Testis (tissue), 2 donors: ENCODE measurements at regions not wholly inside any gene's neighbourhood (a gene's known extent, or its start where the extent isn't known, plus 50 kb on each side); places are given as distances from the start of the nearest gene placed in this dataset.

Experiments used
- DNase-seq: peaks from one replicate; pipeline ENCODE4 v3.0.0-alpha.2; 2019
- H3K27ac ChIP-seq, 2 donors: fragments of 200-600 bp; sonication (generic); one replicate each; pipeline ENCODE4 v1.5.1; 2019
- H3K27me3 ChIP-seq: fragments of 200-600 bp; sonication (generic); one replicate; pipeline ENCODE4 v1.5.1; 2019
- H3K36me3 ChIP-seq: fragments of 200-600 bp; sonication (generic); one replicate; pipeline ENCODE4 v1.5.1; 2017; ENCODE audit warnings: low read depth; ENCODE audit errors: missing control alignments
- H3K4me1 ChIP-seq: fragments of 200-600 bp; sonication (generic); one replicate; pipeline ENCODE4 v1.5.1; 2019
- H3K4me3 ChIP-seq, 2 donors: fragments of 200-600 bp; sonication (generic); one replicate each; pipeline ENCODE4 v1.5.1; 2017 to 2019
- H3K9me3 ChIP-seq: fragments of 200-600 bp; sonication (generic); one replicate; pipeline ENCODE4 v1.5.1; 2017
- POLR2A ChIP-seq: fragments of 450-650 bp; IDR thresholded peaks from one replicate; pipeline ENCODE4 v1.6.1; 2017; ENCODE audit warnings: antibody characterized with exemption, mild to moderate bottlenecking, moderate library complexity
- WGBS, 2 donors: methylation state at CpG; one replicate each; pipeline ENCODE4 v1.1.5; 2018; 5-methylcytosine and 5-hydroxymethylcytosine counted together
- intact Hi-C: fragments of 100-400 bp; cut with DNase I; formaldehyde crosslinking; loops from one replicate; pipeline ENCODE4 v1.15.1; 2023; ENCODE audit warnings: low total_unique reads
- TF ChIP-seq, protein P1 (sequence below), 3 experiments: fragments of 450-650 bp in 2 of 3; fragments of 200-600 bp in 1 of 3; sonication (generic) in 1 of 3; IDR thresholded peaks; one replicate each; pipeline ENCODE4 v1.5.1; 2016 to 2019; ENCODE audit warnings: antibody characterized with exemption in 3 of 3, mild to moderate bottlenecking in 2 of 3, moderate library complexity in 1 of 3

DNA sequence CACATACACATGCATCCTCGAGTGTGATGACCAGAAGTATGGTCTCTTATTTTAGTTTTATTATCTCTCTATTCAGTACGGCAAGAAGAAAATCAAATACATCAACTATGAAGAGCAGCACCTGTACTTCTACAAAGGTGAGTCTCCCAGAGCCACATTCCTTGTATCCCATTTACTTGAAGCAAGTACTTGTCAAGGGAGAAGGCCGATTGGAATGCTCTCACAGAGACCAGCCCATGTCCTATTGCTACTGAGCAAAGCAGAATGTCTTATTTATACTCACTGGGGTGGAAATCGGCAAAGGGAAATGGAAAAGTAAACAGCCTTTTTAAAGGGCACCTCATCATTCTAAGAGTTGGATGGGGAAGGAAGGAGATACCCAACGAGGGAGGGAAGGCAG, 72.6 kb upstream of the OR5AK2 start:
- no peaks in the 10 kb centered on the region for H3K27me3 ChIP-seq
- no peaks in the 10 kb centered on the region for H3K4me1 ChIP-seq
- no peak overlapping the region for H3K27ac ChIP-seq
- no peak overlapping the region for H3K4me3 ChIP-seq
- no peak for TF ChIP-seq POLR2A
- TF ChIP-seq, protein P1, sequence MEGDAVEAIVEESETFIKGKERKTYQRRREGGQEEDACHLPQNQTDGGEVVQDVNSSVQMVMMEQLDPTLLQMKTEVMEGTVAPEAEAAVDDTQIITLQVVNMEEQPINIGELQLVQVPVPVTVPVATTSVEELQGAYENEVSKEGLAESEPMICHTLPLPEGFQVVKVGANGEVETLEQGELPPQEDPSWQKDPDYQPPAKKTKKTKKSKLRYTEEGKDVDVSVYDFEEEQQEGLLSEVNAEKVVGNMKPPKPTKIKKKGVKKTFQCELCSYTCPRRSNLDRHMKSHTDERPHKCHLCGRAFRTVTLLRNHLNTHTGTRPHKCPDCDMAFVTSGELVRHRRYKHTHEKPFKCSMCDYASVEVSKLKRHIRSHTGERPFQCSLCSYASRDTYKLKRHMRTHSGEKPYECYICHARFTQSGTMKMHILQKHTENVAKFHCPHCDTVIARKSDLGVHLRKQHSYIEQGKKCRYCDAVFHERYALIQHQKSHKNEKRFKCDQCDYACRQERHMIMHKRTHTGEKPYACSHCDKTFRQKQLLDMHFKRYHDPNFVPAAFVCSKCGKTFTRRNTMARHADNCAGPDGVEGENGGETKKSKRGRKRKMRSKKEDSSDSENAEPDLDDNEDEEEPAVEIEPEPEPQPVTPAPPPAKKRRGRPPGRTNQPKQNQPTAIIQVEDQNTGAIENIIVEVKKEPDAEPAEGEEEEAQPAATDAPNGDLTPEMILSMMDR (IDR thresholded peaks at IDR 0.05): no peak
- no peaks in the 10 kb centered on the region for H3K9me3 ChIP-seq
- WGBS, 2 donors: 58 to 67% methylated on average over 5 of the region's 5 CpGs
- intact Hi-C loops: no loop called here
- no peaks in the 10 kb centered on the region for H3K36me3 ChIP-seq
- no peak for DNase-seq

DNA sequence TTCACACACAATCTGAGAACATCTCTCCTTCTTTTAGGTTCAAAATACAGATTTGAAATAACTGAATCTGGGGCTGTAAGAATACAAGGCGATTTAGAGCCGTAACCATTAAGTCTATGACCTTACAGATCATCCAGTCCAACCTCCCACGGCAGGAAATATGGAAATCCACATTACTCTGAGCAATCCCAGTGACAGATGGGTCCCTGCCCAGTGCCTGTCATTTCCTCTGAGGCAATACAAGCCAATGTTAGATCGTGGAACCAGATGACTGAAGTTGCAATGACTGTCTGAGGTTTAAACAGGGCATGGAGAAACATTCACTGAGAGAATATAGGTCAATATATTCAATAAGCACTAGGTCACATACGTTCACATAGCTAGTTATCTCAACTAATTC, 77.4 kb upstream of the OR5AK2 start:
- no peaks in the 10 kb centered on the region for H3K4me1 ChIP-seq
- no peak overlapping the region for H3K27ac ChIP-seq
- H3K9me3 ChIP-seq: no peaks in the 10 kb centered on the region
- 61 to 70% methylated on average over 5 of the region's 5 CpGs for WGBS, 2 donors
- H3K4me3 ChIP-seq: no peak overlapping the region
- intact Hi-C loops: no loop called here
- H3K27me3 ChIP-seq: no peaks in the 10 kb centered on the region
- H3K36me3 ChIP-seq: no peaks in the 10 kb centered on the region
- TF ChIP-seq POLR2A: no peak
- TF ChIP-seq, protein P1 (IDR thresholded peaks at IDR 0.05): no peak
- DNase-seq: no peak

DNA sequence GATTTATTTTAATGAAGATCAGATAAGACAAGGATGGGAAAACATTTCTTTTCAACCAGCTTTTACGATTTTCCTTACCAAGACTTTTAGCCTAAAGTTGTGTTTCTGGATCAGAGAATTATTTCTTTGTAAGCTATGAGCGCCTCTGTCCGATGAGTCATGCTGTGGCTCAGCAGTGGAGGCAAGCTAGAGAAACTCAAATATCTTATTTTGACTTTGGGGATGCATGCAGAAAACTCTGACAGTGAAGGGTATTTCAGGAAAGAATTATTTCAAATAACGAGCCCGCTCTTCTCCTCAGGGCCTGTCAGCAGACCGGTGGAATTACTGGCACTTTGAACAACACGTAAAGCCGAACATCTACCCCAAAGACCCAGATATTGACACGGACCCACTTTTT, 77.9 kb upstream of the OR5AK2 start:
- TF ChIP-seq, protein P1 (IDR thresholded peaks at IDR 0.05): no peak
- no peak for TF ChIP-seq POLR2A
- H3K36me3 ChIP-seq: no peaks in the 10 kb centered on the region
- intact Hi-C loops: no loop called here
- H3K9me3 ChIP-seq: no peaks in the 10 kb centered on the region
- no peak overlapping the region for H3K27ac ChIP-seq
- H3K4me1 ChIP-seq: no peaks in the 10 kb centered on the region
- DNase-seq: no peak
- no peak overlapping the region for H3K4me3 ChIP-seq
- H3K27me3 ChIP-seq: no peaks in the 10 kb centered on the region
- 73 to 78% methylated on average over 9 of the region's 9 CpGs for WGBS, 2 donors

DNA sequence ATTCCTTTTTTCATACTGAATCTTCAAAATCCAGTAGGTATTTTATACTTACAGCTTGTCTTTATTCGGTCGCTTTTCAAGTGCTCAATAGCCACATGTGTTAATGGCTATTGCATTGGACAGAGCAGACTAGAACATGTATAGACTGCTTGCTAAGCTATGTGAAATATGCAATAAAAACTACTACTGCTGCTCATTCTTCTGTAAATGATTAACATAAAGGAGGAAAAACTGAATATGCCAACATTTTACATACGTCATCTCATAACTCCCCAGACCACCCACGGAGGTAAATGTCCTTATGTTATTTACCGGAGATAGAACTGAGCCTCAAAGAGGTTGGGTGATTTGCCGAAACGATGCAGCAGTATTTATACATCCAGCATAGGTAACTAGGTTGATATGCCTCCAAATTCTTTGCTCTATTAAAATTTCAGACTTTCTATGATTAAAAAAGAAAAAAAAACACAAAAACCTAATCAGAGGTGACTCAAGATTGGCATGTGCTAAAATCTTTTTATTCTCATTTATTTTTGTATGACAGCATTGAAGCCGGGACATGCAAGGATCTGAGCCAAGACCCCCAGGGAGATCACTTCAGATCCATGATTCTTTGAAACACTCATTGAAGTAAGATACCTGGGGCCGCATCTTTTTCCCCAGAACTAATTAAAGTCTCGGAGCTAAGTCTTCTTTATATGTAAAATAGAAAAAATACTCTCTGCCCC, 78.5 kb upstream of the OR5AK2 start:
- no peaks in the 10 kb centered on the region for H3K9me3 ChIP-seq
- H3K36me3 ChIP-seq: no peaks in the 10 kb centered on the region
- intact Hi-C loops: no loop called here

More for the DNA sequence above, 78.5 kb upstream of the OR5AK2 start:
- DNase-seq: no peak
- Histone ChIP-seq H3K27me3 (no peaks in the 10 kb centered on the region), H3K4me3 (no peak overlapping the region), H3K4me1 (no peaks in the 10 kb centered on the region), H3K27ac (no peak overlapping the region)
- 72 to 76% methylated on average over 10 of the region's 10 CpGs for WGBS, 2 donors
- TF ChIP-seq, protein P1 (IDR thresholded peaks at IDR 0.05): no peak
- no peak for TF ChIP-seq POLR2A
